Neuronal stem cell (in vitro differentiated cells): ENCODE measurements at regions not wholly inside any gene's neighbourhood (a gene's known extent, or its start where the extent isn't known, plus 50 kb on each side); places are given as distances from the start of the nearest gene placed in this dataset.

Experiments used
- DNase-seq: peaks from one replicate; pipeline ENCODE4 v3.0.0-alpha.2; 2013; ENCODE audit warnings: low spot score
- H2AFZ ChIP-seq: one replicate; pipeline ENCODE4 v1.6.1; 2013; ENCODE audit warnings: mild to moderate bottlenecking, low read length, inconsistent platforms
- H2AK5ac ChIP-seq: 2 replicates; pipeline ENCODE4 v1.6.1; 2013; ENCODE audit warnings: low read depth, mild to moderate bottlenecking, inconsistent platforms, low read length, moderate library complexity, mixed read lengths
- H2BK120ac ChIP-seq: 2 replicates; pipeline ENCODE4 v1.6.1; 2013; ENCODE audit warnings: low read depth, mild to moderate bottlenecking, inconsistent platforms, low read length, moderate library complexity, mixed read lengths
- H2BK12ac ChIP-seq: one replicate; pipeline ENCODE4 v1.6.1; 2013; ENCODE audit warnings: low read length, inconsistent platforms
- H2BK15ac ChIP-seq: 2 replicates; pipeline ENCODE4 v1.6.1; 2013; ENCODE audit warnings: mild to moderate bottlenecking, low read length, inconsistent platforms, mixed read lengths
- H2BK5ac ChIP-seq: one replicate; pipeline ENCODE4 v1.6.1; 2013; ENCODE audit warnings: inconsistent platforms, mild to moderate bottlenecking, low read length, moderate library complexity
- H3K14ac ChIP-seq: one replicate; pipeline ENCODE4 v1.6.1; 2013; ENCODE audit warnings: low read length, inconsistent platforms
- H3K18ac ChIP-seq: 2 replicates; pipeline ENCODE4 v1.6.1; 2013; ENCODE audit warnings: low read length, inconsistent platforms
- H3K23ac ChIP-seq: 2 replicates; pipeline ENCODE4 v1.6.1; 2013; ENCODE audit warnings: low read depth, mild to moderate bottlenecking, mixed read lengths, low read length, inconsistent platforms; ENCODE audit not compliant: poor library complexity
- H3K27ac ChIP-seq: replicated peaks from 3 replicates; pipeline ENCODE4 v1.5.1; 2013; ENCODE audit warnings: low read length, inconsistent platforms
- H3K27me3 ChIP-seq, 3 experiments: 2 replicates each; pipeline ENCODE4 v1.6.1; 2013; ENCODE audit warnings: low read length in 3 of 3, mild to moderate bottlenecking in 2 of 3, inconsistent platforms in 1 of 3, low read depth in 1 of 3, mixed read lengths in 1 of 3, moderate library complexity in 1 of 3; ENCODE audit not compliant: control insufficient read depth in 3 of 3, insufficient read depth in 3 of 3
- H3K36me3 ChIP-seq, 2 donors: replicated peaks in 1 of 2; 2 replicates each; pipeline ENCODE4 v1.6.1; 2013; ENCODE audit warnings: low read length in 2 of 2; ENCODE audit not compliant: control insufficient read depth in 2 of 2, insufficient read depth in 2 of 2
- H3K4ac ChIP-seq: 2 replicates; pipeline ENCODE4 v1.6.1; 2013; ENCODE audit warnings: inconsistent platforms, mild to moderate bottlenecking, low read length, moderate library complexity
- H3K4me1 ChIP-seq, 2 donors: 1 replicate in 1 of 2; 2 replicates in 1 of 2; pipeline ENCODE4 v1.6.1; 2013; ENCODE audit warnings: low read length in 2 of 2, low read depth in 1 of 2; ENCODE audit not compliant: control insufficient read depth in 2 of 2, insufficient read depth in 1 of 2
- H3K4me2 ChIP-seq: one replicate; pipeline ENCODE4 v1.6.1; 2013; ENCODE audit warnings: mild to moderate bottlenecking, low read length, inconsistent platforms; ENCODE audit not compliant: insufficient read depth, poor library complexity, severe bottlenecking
- H3K4me3 ChIP-seq, 2 donors: 2 replicates each; pipeline ENCODE4 v1.5.1; 2013; ENCODE audit warnings: low read length in 2 of 2, mild to moderate bottlenecking in 2 of 2, inconsistent platforms in 1 of 2, moderate library complexity in 1 of 2
- H3K79me1 ChIP-seq: one replicate; pipeline ENCODE4 v1.6.1; 2013; ENCODE audit warnings: low read depth, mild to moderate bottlenecking, inconsistent platforms, low read length, moderate library complexity
- H3K9ac ChIP-seq: one replicate; pipeline ENCODE4 v1.6.1; 2013; ENCODE audit warnings: mild to moderate bottlenecking, low read depth, low read length, inconsistent platforms; ENCODE audit not compliant: poor library complexity
- H3K9me3 ChIP-seq, 2 donors: replicated peaks in 1 of 2; 2 replicates each; pipeline versions ENCODE3 to v1.6.1; 2013; ENCODE audit warnings: low read length in 2 of 2, mild to moderate bottlenecking in 2 of 2, inconsistent platforms in 1 of 2, low read depth in 1 of 2, mixed read lengths in 1 of 2, moderate library complexity in 1 of 2; ENCODE audit not compliant: control insufficient read depth in 2 of 2, insufficient read depth in 1 of 2
- H4K8ac ChIP-seq: one replicate; pipeline ENCODE4 v1.6.1; 2013; ENCODE audit warnings: low read depth, mild to moderate bottlenecking, inconsistent platforms, low read length, moderate library complexity
- H4K91ac ChIP-seq: one replicate; pipeline ENCODE4 v1.6.1; 2013; ENCODE audit warnings: low read length, low read depth, mild to moderate bottlenecking, inconsistent platforms; ENCODE audit not compliant: poor library complexity
- WGBS, 2 donors: extraction: QIAGEN DNeasy Blood & Tissue Kit; methylation state at CpG; one replicate each; pipeline ENCODE4 v1.1.7; 2013; ENCODE audit warnings: missing lambda C conversion rate in 2 of 2, mixed read lengths in 1 of 2; ENCODE audit not compliant: insufficient read length in 2 of 2, insufficient replicate concordance in 1 of 2; ENCODE audit errors: extremely low coverage in 2 of 2; 5-methylcytosine and 5-hydroxymethylcytosine counted together

GRCh38 chr14:61177279-61178225, 103.6 kb downstream of the TMEM30B start:
- H2BK15ac ChIP-seq: no peak overlapping the region
- no peak overlapping the region for H4K8ac ChIP-seq
- no peak overlapping the region for H2AK5ac ChIP-seq
- no peak overlapping the region for H3K9ac ChIP-seq
- H3K4me2 ChIP-seq: no peak overlapping the region
- no peak overlapping the region for H3K14ac ChIP-seq
- no peaks in the 10 kb centered on the region for H3K79me1 ChIP-seq
- H2BK5ac ChIP-seq: no peak overlapping the region
- H3K9me3 ChIP-seq: peaks cover 0 to 4% of the 10 kb centered on the region in 2 donors
- DNase-seq: no peak
- H3K4me3 ChIP-seq: no peak overlapping the region
- no peak overlapping the region for H2BK120ac ChIP-seq
- peaks cover 4 to 6% of the 10 kb centered on the region in 2 donors for H3K4me1 ChIP-seq
- WGBS, 2 donors: no CpG with 5 or more reads among the region's 14 CpGs
- no peak overlapping the region for H3K23ac ChIP-seq
- H2AFZ ChIP-seq: no peak overlapping the region
- H3K18ac ChIP-seq: no peak overlapping the region
- H3K27me3 ChIP-seq: no peaks in the 10 kb centered on the region
- H4K91ac ChIP-seq: no peak overlapping the region
- H3K27ac ChIP-seq: no peak overlapping the region
- no peak overlapping the region for H2BK12ac ChIP-seq
- H3K36me3 ChIP-seq: no peaks in the 10 kb centered on the region
- no peak overlapping the region for H3K4ac ChIP-seq

- Histone ChIP-seq H3K4ac (no peak overlapping the region), H3K27ac (no peak overlapping the region), H2BK120ac (no peak overlapping the region), H2AFZ (no peak overlapping the region), H3K4me2 (no peak overlapping the region), H3K36me3 (no peaks in the 10 kb centered on the region), H3K9me3 (peaks cover 0 to 4% of the 10 kb centered on the region in 2 donors), H3K4me1 (peaks cover 4 to 6% of the 10 kb centered on the region in 2 donors), H2BK12ac (no peak overlapping the region), H2BK15ac (no peak overlapping the region), H4K91ac (no peak overlapping the region), H3K9ac (no peak overlapping the region), H3K79me1 (no peaks in the 10 kb centered on the region), H3K18ac (no peak overlapping the region), H4K8ac (no peak overlapping the region), H3K27me3 (no peaks in the 10 kb centered on the region), H2BK5ac (no peak overlapping the region), H3K4me3 (no peak overlapping the region), H2AK5ac (no peak overlapping the region), H3K23ac (no peak overlapping the region), H3K14ac (no peak overlapping the region)
- no CpG with 5 or more reads among the region's 2 CpGs for WGBS, 2 donors
- no peak for DNase-seq
These were observed 104.5 kb downstream of the TMEM30B start for GRCh38 chr14:61176686-61177085.

GRCh38 chr14:61174987-61175386, 106.2 kb downstream of the TMEM30B start:
- WGBS, 2 donors: no CpG with 5 or more reads among the region's 2 CpGs
- Histone ChIP-seq H3K36me3 (no peaks in the 10 kb centered on the region), H3K79me1 (no peaks in the 10 kb centered on the region), H3K23ac (no peak overlapping the region), H4K8ac (no peak overlapping the region), H3K4me2 (no peak overlapping the region), H3K18ac (no peak overlapping the region), H3K9me3 (peaks cover 0 to 3% of the 10 kb centered on the region in 2 donors), H4K91ac (no peak overlapping the region), H2BK12ac (no peak overlapping the region), H2BK5ac (no peak overlapping the region), H3K27me3 (no peaks in the 10 kb centered on the region), H3K14ac (no peak overlapping the region), H3K4me3 (no peak overlapping the region), H2AFZ (peak overlapping the region; percentile 81), H3K9ac (no peak overlapping the region), H3K4me1 (peaks cover 4 to 6% of the 10 kb centered on the region in 2 donors), H2BK120ac (no peak overlapping the region), H3K4ac (no peak overlapping the region), H2AK5ac (no peak overlapping the region), H3K27ac (no peak overlapping the region), H2BK15ac (no peak overlapping the region)
- DNase-seq: no peak

- H3K4me1 ChIP-seq: peaks cover 4 to 6% of the 10 kb centered on the region in 2 donors
- H3K79me1 ChIP-seq: no peaks in the 10 kb centered on the region
- no peak overlapping the region for H3K4me3 ChIP-seq
- no peak overlapping the region for H3K14ac ChIP-seq
- no peak for DNase-seq
- H2AK5ac ChIP-seq: no peak overlapping the region
- H3K4ac ChIP-seq: no peak overlapping the region
- H2BK5ac ChIP-seq: no peak overlapping the region
- no peak overlapping the region for H3K9ac ChIP-seq
- H3K36me3 ChIP-seq: no peaks in the 10 kb centered on the region
- no peak overlapping the region for H2BK120ac ChIP-seq
- H2BK15ac ChIP-seq: no peak overlapping the region
- H4K91ac ChIP-seq: no peak overlapping the region
- peak overlapping the region; percentile 81 for H2AFZ ChIP-seq
- H3K27me3 ChIP-seq: no peaks in the 10 kb centered on the region
- no peak overlapping the region for H3K4me2 ChIP-seq
- no peak overlapping the region for H3K23ac ChIP-seq
- peaks cover 0 to 3% of the 10 kb centered on the region in 2 donors for H3K9me3 ChIP-seq
- WGBS, 2 donors: no CpG with 5 or more reads among the region's 6 CpGs
- no peak overlapping the region for H4K8ac ChIP-seq
- no peak overlapping the region for H2BK12ac ChIP-seq
- no peak overlapping the region for H3K27ac ChIP-seq
- no peak overlapping the region for H3K18ac ChIP-seq
These were observed 106.7 kb downstream of the TMEM30B start for GRCh38 chr14:61174441-61174891.
